NT2/D1 (cell line): ENCODE measurements at regions not wholly inside any gene's neighbourhood (a gene's known extent, or its start where the extent isn't known, plus 50 kb on each side); places are given as distances from the start of the nearest gene placed in this dataset.

ENCODE experiments used
- SUZ12 ChIP-seq: IDR thresholded peaks from 2 replicates; pipeline ENCODE4 v1.6.1; 2011; ENCODE audit not compliant: insufficient read length, insufficient read depth; ENCODE audit errors: extremely low read depth
- YY1 ChIP-seq: IDR thresholded peaks from 2 replicates; pipeline ENCODE4 v1.6.1; 2011; ENCODE audit not compliant: insufficient read length, insufficient read depth
- ZNF274 ChIP-seq: IDR thresholded peaks from 2 replicates; pipeline ENCODE4 v1.6.1; 2011; ENCODE audit warnings: mild to moderate bottlenecking, low read depth, low read length

GRCh38 chr16:72469932-72470331 lies 298.0 kb upstream of the PMFBP1 start:
- TF ChIP-seq ZNF274 (no peak), YY1 (no peak), SUZ12 (no peak)
